ENCODE measurements at regions not wholly inside any gene's neighbourhood (a gene's known extent, or its start where the extent isn't known, plus 50 kb on each side); places are given as distances from the start of the nearest gene placed in this dataset.
"Not testable (repeated sequence)": the region's sequence is repeated elsewhere in the genome, so short reads cannot be mapped to it uniquely, and the experiment has no call there.

DNA sequence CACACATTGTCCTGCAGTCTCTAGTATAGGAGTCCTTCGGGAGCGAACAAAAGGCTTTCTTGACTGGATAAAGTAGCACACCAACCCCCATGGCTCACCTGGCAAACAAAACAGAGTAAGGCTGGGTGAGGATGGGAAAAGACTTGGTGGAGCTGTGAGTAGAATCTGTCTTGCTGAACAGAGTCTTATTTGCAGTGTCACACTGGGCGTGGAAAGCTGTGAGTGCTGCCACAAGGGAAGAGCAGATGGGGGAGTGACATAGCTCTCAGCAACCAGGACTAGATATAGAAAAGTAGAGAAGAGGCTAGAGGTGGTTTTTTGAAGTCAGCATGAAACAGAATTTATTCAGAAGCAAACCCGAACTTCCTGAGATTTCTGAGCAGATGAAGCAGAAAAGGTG lies 137.2 kb upstream of the ESX1 start:
- DNase-seq (ENCODE audit: low read depth): no peak

GRCh38 chrX:104376937-104377336 lies 122.2 kb upstream of the ESX1 start:
- DNase-seq (ENCODE audit: low read depth): no peak

DNA sequence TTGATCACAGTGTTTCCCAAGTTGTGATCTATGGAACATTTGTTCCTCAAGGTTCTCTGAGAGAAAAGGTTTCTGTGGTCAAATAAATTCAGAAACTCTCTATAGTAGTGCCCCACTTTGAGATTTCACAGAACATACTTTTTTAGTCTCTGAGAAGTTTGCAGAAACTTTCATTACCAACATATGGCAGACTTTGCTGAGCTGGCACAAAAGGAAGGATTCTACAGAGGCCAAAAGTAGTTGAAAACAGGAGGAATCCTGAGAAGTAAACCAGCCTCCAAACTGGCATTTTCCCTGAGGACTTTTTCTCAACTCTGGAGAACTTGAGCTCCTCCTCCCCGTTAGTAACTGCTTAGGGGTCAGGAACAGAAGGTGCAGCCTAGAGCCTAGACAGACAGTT lies 117.8 kb upstream of the ESX1 start:
- DNase-seq (ENCODE audit: low read depth): no peak

DNA sequence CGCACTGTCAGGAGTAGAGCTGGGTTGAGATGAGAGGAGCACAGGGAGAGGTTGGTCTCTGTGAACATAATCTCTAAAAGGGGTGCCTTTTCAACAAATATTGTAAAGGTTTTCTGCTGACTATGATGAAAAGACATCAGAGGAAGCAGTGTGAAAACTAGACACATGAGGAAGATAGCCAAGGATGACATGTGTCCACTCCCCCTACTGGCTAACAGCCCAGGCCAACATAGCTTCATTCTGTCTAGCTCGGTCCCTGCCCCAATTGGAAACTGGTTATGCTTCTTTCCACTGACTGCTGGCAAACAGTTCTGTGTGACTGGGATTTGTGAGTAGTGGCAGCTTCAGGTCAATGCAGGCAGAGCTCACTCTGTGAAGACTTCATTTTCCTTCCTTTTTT lies 115.4 kb upstream of the ESX1 start:
- peak; percentile 61 for DNase-seq (ENCODE audit: low read depth)

DNA sequence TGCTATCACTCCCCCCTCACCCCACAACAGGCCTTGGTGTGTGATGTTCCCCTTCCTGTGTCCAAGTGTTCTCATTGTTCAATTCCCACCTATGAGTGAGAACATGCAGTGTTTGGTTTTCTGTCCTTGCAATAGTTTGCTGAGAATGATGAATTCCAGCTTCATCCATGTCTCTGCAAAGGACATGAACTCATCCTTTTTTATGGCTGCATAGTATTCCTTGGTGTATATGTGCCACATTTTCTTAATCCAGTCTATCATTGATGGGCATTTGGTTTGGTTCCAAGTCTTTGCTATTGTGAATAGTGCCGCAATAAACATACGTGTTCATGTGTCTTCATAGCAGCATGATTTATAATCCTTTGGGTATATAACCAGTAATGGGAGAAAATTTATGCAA lies 106.0 kb upstream of the ESX1 start:
- DNase-seq (ENCODE audit: low read depth): not testable (repeated sequence)

GRCh38 chrX:104359124-104359523 lies 104.4 kb upstream of the ESX1 start:
- DNase-seq (ENCODE audit: low read depth): no peak

DNA sequence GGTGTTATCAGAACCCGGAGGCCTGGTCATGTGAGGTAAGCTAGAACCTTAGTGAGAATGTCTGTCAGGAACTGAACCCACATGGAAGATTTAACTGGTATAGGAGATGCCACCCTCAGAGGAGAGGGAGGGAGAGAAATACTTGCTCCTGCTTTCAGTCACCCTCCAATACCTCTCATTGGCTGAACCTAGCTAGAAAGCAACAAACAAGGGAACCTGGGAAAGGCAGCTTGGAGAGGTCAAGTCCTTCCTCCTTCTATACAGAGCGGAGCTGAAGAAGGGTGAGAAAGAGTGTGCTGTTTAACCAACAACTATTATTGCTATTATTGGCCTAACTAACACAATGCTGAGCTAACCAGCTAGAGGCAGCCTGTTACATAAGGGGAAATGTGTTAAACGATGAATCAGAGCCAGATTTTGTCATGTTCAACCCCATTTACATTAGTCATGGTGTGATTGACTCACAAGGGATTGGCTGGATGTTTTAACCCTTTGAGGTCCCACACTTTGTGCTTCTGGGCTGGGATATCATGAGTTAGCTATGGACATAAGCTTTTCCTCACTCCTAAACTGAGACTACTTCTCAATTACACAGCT lies 96.5 kb upstream of the ESX1 start:
- DNase-seq (ENCODE audit: low read depth): peak; percentile 91

DNA sequence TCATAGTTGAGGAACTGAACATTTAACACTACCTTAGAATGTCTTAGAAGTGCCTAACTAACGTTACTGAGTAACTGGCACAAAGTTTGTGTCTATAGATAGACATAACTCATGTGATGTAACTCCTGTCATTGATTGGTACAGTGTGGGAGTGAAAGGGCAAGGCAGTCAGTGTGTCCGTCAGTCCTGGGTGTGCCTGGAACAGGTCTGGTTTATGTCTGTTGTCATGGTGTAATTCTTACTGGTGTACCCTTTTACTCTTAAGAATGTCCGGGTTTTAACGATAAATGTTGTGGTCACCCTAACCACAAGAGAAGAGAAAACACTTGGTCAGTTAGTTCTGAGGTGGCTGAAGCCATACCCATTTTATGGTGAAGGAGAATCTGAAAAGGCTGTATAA lies 93.1 kb upstream of the ESX1 start:
- no peak for DNase-seq (ENCODE audit: low read depth)

GRCh38 chrX:104343428-104344129 lies 88.8 kb upstream of the ESX1 start:
- peak; percentile 86 for DNase-seq (ENCODE audit: low read depth)

DNA sequence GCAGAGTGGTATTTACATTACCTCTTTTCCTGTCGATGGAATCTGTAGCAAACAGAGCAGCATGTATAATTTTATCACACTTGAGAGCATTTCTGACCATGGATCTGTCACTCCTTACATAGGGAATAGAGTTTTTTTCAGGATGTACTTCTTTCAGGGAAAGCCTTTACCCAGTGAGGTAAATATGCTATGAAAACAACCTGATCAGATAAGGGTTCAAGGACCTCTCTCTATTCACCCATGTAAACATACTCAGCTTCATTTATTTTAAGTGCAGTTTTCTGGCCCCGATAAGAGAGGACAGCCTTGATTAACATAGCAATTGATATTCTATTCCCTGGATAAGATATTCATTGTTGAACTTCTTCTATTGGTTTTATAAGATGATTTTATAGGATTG lies 87.3 kb upstream of the ESX1 start:
- no peak for DNase-seq (ENCODE audit: low read depth)

DNA sequence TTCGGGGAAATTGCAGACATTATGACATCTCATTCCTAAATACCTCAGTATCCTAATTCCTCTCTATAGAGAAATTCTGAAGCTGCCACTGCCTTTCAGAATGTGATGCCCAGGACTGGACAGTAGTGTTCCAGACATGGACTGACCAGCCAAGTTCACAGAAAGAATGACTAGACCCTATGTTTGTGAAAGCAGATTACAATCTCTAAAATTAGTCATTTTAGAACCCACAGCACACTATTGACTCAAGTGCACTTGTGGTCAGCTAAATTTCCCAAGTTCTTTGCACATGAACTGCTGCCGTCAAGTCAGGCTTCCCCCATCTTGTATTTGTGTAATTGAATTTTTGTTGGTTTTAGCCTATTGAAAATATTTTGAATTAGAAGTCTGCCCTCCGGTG lies 81.0 kb upstream of the ESX1 start:
- DNase-seq (ENCODE audit: low read depth): peak; percentile 85

DNA sequence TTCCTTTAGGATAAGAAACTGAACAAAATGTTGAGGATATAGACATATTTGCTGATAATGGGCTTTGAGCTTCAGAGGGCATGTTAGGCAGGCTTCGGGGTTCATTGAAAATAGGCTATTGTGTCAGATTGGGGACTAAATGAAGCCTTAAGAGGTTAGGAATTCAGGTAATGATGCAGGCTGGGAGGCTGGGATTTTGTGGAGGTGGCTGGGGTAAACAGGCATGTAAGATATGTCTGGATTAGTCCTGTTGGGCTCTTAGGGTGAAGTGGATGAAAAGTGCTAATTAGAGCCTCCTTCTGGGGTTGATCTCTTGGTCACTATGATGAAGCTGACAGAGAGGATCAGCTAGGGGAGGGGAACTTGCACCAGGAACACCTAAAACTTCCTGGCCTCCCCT lies 80.2 kb upstream of the ESX1 start:
- DNase-seq (ENCODE audit: low read depth): no peak

DNA sequence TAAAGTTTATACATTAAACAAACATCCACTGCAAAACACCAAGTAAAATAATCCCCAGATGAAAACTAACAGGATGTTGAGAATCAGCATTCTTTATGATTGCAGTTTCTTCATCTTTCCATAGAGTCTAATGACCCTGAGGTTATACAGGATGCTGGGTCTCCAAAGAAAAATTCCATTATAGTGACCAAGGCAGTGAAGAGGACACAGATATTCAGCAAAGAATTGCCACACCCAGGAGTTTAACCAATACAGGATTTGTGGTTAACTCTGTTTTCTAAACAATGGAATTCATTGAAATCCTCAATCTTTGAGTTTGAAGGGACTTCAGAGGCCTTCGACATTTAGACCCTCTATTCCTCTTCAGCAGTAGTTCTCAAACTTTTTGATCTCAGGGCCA lies 76.2 kb upstream of the ESX1 start:
- DNase-seq (ENCODE audit: low read depth): peak; percentile 89

DNA sequence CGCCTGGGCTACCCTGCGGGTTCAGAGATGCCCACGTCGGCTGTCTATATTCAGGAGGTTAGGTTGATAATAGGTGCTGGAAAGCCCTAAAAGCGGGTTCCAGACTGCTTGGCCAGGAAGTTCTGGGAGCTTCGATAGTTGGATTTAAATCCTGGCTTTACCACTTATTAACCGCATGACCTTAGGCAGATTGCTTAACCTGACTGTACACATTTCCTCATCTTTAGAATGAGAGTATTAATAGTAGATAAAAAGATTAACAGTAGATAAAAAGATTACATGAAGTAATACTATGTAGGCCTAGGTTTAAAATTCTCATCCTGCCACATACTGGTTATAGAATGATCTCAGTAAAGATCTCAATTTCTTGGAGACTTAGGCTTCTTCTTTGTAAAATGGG lies 75.0 kb upstream of the ESX1 start:
- no peak for DNase-seq (ENCODE audit: low read depth)

DNA sequence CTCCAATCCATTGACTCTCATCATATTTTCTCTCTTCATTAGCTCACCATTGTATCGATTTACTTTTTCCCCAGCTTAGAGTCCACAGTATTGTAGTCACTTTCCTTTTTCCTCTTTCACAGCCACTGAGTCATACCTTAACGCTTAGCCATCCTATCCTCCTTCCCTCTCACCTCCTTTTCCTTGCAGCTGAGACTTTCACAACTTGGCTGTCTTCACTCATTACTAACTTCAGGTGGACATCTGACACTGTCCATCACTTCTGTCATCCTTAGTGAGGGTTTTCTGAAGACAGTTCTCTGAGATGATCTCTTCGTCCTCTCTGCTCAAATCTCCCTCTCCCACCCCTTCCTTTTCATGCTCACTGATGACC lies 70.5 kb upstream of the ESX1 start:
- peak; percentile 77 for DNase-seq (ENCODE audit: low read depth)

DNA sequence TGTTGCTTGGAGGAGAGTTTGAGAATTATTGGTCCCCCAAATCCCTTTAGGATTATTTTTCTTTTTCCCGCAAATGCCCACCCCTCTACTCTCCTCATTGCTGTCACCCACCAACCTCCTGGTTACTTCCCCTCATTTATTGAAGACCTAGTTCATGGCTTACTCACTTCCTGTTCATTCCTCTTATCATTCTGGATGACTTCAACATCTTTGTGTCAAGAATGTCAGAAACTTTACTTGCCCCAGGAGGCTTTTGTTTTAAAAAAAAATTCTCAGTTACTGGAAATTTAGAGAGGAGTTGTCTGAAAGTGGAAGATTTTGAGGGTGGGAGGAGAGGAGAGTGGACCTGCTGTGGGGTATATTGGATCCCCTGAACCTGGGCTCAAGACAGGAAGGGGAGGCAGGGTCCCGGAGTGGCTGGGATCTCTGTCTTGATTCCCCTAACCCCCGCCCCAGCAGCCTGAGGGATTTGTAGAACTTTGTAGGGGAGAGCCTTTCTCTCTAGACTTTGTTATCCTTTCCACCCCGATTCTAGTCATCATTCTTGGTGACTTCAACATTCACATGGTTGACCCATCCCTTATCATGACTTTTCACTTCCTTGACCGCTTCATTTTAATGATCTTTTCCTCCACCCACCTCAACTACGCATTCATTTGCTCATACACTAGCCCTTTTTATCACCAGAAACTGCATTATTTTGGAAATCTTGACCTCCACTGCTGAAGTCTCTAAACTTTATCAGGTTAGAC lies 69.9 kb upstream of the ESX1 start:
- peak; percentile 61 for DNase-seq (ENCODE audit: low read depth)

- no peak for DNase-seq (ENCODE audit: low read depth)
Measured at GRCh38 chrX:104319346-104319745, 64.6 kb upstream of the ESX1 start.

DNA sequence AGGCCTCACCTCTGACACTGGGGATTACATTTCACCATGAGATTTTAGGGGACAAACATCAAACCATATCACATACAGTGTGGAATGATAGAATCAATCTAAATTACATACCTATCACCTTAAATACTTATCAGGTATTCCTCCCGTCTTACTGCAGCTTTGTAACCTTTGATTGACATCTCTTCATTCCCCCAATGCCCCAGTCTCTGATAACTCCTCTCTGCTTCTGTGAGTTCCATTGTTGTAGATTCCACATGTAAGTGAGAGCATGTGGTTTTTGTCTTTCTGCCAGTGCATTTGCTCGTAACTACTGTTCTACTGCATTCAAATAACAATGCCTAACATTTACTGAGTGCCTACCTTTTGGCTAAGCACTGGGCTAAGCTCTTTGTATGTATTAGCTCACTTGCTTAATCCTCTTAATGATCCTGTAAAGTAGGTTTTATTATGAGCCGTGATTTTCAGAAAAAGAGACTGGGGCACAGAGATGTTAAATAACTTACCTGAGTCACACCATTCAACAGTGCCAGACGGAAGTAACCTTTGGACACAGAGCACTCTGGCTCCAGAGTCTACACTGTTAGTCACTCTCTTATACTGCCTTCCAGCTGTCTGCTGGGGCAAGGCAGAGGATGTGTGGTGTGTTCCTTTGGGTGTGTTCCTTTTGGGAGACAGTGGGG lies 63.7 kb upstream of the ESX1 start:
- peak; percentile 85 for DNase-seq (ENCODE audit: low read depth)

GRCh38 chrX:104316739-104317138 lies 62.0 kb upstream of the ESX1 start:
- no peak for DNase-seq (ENCODE audit: low read depth)

DNA sequence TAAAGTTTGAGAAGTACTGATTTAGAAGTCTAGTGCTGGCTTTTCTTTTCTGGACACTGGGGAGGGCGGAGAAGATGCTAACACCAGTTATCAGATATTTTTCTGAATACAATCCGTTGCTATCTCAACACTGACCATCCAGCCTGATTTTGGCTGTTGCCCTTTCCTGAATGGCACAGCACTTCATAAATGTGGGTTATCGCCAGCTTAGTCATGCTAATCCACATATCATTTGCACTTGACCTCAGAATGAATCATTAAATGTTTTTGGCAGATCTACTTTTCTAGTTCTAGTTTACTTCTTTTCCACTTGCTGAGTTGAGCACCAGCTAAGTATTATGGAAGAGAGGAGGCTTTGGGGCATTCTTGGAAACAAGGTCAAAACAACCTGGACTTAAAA lies 60.8 kb upstream of the ESX1 start:
- peak; percentile 83 for DNase-seq (ENCODE audit: low read depth)

- DNase-seq (ENCODE audit: low read depth): no peak
Measured at GRCh38 chrX:104310657-104311254, 56.0 kb upstream of the ESX1 start.

DNA sequence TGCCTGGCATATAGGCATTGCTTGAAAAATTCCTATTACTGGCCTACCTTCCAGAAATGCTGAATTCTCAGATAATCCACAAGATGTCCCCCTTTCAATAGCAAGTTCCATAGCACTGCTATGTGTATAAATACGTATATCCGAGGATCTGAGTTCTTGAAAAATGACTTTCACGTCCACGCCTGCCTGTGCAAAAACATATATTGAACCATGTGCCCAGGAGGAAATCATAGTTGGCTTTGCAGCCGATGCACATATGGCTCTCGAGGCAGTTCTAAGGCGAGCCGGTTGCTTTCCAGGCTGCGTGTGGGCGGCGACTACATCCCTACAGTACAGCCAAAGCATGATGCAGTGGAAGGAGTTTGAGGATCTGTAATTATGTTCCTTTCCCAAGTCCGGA lies 55.4 kb upstream of the ESX1 start:
- peak; percentile 61 for DNase-seq (ENCODE audit: low read depth)

All from HT1080 (cell line).